ENCODE measurements at regions not wholly inside any gene's neighbourhood (a gene's known extent, or its start where the extent isn't known, plus 50 kb on each side); places are given as distances from the start of the nearest gene placed in this dataset.

DNA sequence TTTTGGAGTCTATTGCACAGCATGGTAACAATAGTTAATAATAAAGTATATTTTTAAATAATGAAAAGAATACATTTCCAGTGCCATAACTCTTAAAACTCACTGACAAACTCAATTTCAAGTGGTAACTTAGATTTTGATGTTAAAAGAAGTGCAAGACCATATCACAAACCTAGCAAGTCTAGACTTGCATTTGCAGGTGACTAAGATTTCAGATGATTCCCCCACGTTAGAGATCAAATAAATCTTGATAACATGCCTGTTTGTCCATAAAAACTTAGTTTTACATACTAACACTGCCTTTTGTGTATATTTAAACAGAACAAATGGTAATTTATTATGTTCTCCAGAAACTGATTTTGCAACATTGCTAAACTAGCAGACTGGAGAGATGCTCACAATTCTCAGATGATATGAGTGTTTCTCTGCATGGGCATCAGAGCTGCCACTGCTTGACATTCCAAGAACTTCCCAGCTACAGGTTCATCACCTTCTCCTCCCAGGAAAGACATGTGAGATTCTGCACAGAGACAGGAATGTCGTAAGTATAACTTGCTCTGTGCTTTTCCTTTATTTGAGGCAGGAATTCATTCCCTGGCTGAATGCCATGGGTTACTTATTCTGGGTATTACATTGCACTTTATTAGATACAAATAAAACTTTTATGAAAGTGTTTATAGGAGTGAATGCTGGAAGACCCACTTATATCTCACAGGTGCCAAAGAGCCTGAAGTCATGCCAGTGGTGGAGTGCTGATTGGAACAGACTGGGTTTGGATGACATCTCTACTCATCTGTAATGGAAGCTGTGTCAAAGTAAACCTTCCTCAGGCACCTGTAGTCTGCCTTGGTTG, 160.2 kb upstream of the FOXA2 start:
- DNase-seq: no peak

DNA sequence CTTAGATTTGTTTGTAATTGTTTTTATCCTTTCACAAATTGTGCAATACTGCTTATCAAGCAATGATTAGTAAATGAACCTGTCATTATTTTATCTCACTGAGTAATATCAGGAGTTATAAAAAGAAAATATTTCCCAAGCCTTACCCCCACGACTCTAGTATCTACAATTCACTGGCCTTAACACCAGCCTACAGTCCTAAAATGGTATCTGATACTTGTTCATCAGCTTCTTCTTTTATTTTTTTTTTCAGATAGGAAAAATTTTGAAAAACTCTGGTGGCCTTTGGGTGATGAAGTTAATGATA, 160.8 kb upstream of the FOXA2 start:
- no peak for DNase-seq

DNA sequence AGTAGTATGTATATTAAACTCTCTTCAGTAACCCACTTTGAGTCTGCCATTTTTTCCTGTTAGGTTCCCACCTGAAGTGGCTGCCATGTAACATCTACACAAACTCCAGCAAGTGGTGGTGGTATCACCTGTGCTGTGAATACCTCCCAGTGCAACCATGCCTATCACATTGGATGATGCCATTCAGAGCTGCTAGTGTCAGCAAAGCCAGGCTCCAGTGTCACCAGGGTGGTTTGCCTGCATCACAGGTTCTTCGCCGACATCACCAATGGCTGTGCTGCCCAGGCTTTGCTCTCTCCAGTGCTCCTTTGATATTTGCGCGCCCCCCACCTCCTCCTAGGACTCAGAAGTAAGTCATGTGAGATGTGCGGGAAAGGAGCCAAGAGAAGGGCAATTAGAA, 162.6 kb upstream of the FOXA2 start:
- DNase-seq: no peak

DNA sequence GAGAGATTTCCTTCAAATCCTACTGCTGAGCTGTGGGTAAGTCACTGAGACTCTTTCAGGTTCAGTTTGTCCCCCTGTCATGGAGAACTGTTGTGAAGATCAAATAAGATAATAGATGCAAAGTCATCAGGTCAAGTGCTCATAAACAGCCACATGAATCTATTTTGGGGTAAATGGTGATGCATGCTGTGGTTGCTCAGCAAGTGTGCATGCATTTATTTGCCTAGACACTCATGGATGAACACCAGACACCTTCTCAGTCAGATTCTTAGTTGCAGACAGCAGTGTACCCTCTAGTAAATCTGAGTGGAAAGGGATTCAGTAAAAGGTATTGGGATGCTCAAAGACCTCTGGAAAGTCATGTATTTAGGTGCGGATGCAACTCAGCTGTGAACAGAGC, 168.0 kb upstream of the FOXA2 start:
- DNase-seq: no peak

DNA sequence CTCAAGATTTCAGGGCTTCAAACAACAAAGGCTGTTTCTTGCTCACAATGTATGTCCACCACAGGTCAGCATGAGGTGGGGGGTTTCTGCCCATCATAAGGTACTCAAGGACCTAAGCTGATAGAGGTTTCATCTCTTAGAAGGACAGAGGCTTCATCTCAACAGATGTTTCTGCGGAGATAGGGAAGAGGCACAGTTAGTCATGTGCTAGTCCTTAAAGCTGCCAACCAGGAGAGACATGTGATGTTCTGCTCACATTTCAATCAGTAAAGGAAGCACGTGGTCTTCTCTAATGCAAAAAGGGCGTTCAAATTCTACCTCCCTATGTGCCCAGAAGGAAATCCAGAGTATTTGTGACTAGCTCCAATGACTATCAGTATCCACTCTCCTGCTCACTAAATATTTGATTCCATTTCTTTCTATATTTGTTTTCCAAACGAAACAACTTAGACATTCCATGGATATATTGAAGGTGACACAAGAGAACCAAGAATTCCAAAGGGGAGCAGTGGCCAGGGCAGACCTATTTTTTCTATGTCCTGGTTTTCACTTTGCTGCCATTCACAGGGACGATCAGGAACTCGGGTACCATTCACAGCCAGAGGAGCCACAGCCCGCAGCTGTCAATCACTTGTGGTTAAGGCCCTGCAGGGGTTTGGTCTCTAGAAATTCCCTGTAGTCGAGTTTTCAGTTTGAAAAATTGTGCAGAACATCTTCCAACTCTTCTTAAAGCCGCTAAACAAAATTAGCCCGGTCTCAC, 173.2 kb upstream of the FOXA2 start:
- no peak for DNase-seq

DNA sequence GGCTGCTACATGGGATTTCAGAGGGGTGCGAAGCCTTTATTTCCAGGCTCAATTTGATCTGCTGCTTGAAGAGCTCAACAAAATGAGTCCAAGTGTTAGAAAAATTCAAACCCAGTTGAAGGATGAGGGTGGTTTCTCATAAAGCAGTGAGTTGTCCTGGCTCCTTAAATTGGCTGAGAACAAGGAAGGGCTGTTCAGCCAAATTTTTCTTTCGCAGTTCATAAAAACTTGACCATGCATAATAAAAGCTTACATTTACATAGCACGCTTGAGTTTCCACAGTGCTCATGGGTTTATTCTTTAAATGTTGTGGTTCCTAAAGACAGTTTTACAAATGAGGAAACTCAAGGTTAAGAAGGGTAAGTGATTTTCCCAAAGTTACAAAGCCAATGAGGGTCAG, 174.4 kb upstream of the FOXA2 start:
- DNase-seq: no peak

DNA sequence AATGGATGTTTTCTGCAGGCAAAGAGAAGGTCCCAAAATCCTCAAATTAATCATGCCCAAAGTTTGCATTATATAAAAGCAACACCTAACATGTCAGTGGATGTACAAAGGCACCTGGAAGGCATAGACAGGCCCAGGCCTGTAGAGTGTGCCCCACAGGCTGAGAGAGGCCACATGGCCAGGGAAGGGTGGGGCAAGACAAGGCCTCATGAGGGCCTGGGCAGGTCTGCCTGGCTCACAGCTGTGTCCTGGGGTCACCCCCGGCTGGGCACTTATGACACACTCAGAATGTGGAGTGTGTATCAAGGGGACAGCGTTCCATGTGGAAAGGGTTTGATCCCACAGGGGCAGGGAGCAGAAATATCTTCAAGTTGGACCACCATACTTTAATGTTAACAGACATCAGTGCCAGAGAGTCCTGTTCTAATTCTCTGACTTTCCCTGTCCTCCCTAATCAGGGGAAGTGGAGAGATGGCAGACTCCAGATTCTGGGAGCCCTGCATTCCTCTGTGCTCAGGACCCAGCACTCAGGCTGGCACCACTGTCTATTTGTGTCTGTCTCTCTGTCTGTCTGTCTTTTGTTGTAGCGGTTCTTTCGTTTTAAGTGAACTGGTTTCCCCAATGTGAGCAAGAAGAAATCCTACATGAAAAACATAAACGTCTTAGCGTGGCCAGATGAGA, 178.3 kb upstream of the FOXA2 start:
- no peak for DNase-seq

DNA sequence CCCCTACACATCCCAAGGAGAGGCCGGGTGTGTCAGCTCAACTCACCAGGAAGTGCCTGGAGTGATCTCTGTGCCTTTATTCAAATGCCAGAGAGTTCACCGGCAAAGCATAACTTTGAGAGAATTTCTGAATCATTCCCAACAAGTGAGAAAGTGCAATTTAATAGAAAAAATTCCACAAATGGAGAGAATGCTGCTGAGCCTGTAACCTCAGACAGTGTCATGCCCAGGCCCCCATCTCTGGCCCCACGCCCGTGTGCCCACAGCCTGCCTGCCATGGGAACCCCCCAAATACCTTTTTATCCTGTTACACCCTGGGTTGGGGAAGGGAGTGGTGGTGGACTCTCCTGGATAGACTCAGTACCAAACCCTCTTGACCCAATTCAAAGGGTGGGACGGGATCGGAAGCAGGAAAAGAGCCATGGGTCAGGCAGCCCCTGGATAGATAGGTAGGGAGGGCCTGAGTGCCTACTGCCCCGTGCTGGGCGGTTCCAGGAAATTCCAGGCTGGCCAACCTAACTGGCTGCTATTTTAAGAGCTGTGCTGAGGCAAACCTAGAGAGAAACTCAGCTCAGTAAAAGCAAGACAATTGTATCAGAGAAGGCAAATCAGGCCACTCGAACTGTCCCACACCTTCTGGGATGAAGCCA, 179.0 kb upstream of the FOXA2 start:
- no peak for DNase-seq

DNA sequence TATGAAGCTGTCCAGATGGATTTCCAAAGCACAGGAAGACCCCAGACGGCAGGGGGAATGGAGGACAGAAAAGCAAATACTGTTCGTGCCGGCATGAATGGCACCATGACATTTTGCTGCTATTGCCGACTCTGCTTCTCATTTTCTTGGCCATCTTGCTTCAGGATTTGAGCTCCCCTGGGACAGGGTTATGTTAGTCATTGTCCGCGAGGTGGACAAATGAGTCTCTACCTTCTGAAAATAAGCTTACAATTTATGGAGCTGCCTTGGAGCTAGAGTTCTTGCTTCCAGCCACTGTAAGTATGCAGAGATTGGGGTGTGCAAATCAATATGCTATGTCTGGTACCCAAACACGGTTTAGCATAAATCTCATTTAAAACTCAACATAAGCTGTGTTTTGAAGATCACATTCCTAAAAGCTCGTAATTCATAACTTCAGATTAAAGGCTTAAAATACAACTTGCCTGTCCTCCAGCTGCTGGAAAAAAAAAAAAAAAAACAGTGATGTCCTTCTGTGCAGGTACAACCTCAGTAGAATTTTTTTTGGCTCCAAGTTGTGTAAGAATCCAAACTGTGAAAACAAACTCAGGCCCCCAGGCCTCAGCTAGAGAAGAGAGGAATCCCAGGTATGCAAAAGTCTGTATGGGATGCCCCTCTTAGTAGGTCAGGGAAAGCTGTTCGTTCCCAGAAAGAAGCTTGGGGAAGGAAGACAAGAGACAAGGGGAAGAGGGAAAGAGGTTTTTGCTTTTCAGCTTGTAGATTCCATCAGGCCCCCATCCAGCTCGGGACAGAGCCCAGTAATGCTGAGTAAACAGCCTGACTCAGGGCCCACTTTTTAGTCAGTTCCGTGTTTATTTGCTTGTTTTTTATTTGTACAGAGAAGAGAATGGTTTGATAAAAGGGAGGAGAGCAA, 184.2 kb upstream of the FOXA2 start:
- DNase-seq: no peak

DNA sequence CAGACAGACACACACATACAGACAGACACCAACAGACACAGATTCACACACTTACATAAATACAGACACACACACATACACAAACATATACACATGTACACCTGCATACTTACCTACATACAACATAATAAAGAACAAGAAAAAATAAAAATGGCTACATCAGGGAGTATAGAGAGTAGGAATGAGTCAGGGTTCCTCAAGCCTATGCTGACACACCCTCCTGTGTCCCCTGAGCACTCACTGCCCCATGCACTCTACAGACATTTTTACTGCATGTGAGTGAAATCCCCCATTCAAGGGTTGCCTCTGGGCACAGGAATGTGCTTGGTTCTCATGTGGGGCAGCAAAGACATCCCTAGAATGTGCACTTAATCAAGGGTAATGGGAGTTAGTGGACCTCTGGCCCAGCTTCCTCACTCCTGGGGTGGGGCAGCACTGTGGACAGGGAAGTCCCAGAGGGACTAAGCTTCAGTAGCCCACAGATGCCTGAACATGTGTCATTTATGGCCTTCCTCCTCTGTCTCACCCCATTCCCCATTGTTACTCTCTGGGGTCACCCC, 185.9 kb upstream of the FOXA2 start:
- no peak for DNase-seq

DNA sequence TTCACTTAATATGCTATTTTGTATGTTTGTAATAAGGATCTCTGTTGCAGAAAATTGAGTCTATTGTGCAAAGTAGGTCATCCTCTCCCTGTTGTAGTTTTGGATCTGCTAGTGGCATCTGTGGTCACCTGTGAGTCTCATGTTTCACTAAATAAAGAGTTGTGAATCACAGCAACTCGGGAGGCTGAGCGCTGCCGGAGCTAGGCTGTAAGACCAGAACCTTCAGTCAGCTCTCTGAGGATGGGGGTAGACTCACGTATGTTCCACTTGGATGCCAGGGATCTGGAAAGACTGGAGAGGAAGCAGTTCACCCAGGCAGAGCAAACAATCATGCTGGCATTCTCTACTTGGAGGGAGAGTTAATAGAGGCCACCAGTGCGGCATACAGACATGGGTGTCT, 187.3 kb upstream of the FOXA2 start:
- no peak for DNase-seq

DNA sequence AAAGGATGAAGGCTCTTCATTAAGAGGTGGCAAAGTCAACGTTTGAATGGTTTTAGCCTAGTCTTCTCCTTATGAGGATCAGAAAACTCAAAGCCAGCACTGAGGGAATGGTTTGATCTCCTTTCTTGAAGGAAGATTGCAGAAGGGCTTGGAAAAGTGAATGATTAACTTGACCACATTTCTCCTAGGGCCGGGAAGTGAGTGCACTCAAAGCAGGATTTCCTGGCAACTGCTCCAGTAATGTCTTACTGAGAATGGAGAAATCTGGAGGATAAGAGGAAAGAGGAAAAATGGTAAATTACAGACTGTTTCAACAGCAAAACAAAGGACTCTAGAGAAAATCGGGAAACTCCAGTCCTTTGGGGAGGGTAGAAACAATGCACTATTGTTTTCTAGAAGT, 189.0 kb upstream of the FOXA2 start:
- no peak for DNase-seq

DNA sequence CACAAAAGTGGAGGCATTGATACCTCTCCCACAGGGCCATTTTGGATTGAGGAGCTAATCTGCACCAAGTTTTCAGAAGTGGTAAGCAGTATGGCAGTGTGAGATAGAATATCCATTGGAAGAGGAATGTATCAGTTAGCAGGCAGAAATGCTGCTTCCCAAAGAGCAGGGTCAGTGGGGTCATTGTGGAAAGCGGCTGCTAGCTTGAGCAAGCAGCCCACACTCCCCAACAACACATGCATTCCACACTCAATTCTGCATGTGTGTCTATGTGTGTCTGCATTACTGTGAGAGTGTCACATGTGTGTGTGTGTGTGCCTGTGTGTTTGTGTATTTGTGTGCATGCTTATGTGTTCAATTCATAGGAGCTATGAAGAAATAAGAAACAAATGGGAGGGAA, 190.9 kb upstream of the FOXA2 start:
- no peak for DNase-seq

DNA sequence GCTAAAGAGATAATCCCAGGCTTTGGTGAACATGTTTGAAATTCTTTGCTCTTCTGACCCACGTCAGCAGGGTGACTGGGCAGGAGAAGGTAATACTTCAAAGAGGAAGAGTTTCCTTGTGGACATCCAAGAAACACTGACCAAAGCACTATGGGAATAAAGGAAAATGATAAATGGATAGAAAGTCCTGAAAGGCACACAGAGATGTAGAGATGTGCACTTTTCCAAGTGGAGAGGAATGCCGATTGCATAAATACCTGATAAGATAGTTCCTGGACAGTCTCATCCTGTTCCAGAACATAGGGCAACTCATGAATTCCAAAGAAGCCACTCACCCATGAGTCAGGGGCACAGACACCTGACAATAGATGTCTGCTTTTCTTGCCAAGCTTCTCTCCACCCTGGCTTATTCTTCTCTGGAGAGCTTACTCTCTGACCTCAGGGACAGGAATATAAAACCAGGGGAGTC, 191.3 kb upstream of the FOXA2 start:
- no peak for DNase-seq

DNA sequence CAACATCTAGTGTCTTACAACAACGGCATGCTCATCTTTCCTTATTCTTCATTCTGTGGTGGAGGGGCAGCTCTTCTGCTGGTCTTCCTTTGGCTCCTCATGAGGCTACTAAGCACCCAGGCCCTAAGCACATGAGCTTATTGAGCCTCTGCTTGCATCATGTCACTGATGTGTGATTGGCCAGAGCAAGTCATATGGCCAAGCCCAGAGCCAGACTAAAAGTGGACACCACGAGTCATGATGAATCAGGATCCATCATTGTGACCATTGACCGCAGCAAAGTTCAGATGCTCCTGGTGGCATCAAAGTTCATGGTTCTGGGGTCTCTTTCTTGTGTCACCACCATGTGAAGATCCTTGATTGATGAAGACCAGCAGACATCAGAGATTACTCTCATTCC, 192.0 kb upstream of the FOXA2 start:
- DNase-seq: no peak

DNA sequence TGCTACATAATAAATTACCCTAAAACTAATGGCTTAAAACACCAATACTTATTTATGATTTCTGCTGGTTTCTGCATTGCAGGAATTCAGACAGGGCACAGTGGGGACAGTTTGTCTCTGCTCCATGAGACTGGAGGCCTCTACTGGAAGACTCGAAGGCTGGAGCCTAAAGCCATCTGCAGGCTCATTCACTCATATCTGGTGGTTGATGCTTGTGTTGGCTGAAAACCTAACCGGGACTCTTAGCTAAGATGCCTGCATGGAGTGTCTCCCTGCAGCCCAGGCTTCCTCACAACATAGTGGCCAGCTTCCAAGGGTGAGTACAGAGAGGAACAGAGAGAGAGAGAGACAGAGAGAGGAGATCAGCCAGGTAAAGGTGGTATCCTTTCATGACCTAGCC, 195.5 kb upstream of the FOXA2 start:
- DNase-seq: no peak

DNA sequence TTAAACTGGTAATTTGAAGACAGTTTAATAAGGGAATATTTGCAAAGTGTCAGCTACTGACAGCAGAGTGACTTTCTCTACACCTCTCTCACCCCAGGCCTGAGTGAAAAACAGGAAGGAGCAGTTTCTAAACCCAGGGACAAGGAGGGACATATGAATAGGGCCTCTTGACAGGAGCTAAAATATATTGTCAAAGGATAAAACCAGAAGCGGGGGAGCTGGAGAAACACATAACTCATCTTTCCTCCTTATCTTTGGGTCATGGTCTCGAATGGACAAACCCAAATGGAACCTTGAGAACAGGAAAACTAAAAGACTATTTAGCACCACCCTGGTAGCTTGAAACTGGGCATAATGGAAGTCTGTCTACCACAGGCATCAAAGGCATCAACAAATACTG, 197.5 kb upstream of the FOXA2 start:
- no peak for DNase-seq

DNA sequence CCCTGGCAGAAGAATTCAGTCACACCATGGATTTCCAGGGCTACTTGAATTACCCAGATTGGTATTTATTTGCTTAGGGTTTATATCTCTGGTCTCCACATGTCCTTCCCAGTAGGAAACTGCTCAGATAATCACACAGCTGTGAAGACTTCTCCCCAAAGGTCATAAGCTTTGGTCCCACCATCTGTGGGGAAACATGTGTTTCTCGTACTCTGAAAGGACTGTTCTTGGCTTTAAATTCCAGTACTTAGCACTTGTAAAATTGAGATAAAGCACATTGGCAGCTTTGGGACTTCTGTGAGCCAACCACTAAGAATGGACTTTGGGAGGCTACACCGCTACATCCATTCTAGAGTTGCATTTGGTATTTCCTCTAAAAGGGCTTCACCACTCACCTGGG, 205.3 kb upstream of the FOXA2 start:
- DNase-seq: no peak

DNA sequence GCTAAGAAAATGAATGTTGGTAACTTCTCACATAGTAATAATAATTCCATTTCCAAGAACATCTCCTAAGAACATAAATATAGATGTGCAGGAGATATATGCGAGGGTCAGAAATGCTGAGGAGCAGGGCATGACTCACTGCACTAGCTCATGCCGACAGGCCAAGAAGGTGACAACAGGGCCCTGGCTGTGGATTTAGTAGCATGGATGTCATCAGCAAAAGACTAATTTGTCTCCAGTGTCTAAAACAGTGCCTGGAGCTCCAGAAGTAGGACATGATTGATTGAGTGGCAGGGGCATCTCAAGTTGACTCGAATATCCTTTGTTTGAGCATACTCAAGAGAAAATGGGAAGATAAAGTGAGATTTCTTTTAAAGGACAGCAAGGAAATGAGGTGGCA, 207.0 kb upstream of the FOXA2 start:
- no peak for DNase-seq

DNA sequence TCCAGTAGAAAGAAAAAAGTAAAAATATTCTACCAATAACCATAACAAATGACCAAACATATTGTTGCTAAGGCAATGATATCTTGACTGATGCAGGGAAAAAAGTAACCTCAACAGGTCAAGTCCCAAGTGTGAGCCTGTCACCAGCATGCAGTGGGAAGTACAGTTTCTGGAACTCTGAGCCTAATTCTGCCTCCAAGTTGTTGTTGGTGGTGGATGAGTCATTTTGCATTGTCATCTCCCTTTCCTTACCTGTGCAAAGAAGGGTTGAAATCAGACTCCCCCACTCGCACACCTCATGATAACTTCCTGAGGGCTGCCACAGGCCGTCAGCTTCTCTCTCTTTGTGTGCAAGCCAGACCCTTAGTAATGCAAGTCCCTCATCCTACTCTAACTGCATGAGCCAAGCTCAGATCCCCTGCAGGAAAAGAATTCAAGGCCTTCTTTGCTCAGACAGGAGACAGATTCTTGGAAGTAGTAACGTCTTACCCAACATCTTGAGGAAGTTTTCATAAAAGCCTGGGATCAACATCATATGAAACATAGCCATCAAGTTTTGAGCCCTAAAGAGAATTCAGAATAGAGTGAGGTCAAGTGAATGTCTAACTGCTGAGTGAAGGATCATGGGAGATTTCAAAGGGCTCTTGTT, 207.6 kb upstream of the FOXA2 start:
- no peak for DNase-seq

DNA sequence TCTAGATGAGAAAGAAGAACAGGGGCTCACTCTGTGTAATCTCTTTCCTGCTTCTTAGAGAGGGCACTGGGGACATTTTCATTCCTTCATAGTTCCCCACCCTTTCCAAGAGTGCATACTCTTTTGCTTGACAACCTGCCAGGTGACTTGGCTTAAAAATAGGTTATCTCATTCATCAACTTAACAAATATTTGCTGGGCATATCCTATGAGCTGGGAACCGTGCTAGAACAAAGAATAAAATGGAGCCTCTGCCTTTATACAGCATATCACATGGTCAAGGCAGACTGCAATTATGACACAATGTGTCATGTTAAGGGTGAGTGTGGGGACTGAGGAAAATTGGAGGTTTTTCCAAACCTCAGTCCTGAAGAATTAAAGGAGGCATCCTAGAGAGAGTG, 209.8 kb upstream of the FOXA2 start:
- DNase-seq: no peak

DNA sequence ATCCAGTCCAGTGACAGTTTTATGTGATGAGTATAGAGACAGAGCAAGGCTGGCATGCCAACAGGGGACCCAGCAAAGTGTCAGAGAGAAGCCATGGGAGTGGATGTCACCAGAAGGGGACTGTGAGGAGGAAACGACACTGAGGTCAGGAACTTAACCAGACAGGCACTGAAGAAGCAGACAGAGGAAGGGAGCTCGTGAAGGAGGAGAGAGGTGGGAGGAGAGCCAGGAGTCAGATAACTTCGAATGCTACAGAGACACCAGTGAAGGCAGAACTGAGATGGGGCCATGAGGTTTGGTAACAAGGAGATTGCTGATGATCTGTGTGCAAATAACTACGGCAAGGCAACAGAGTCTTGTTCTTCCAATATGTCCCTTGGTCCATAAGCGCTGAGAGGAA, 211.1 kb upstream of the FOXA2 start:
- DNase-seq: no peak
